Stomach (tissue), 4 donors: ENCODE measurements at regions not wholly inside any gene's neighbourhood (a gene's known extent, or its start where the extent isn't known, plus 50 kb on each side); places are given as distances from the start of the nearest gene placed in this dataset.

ENCODE experiments used
- CTCF ChIP-seq, 7 experiments: fragments of 450-650 bp in 4 of 7; fragments of 200-600 bp in 3 of 7; sonication (generic) in 3 of 7; IDR thresholded peaks; one replicate each; pipeline ENCODE4 v1.5.1; 2016 to 2019; ENCODE audit warnings: antibody characterized with exemption in 7 of 7, control low read depth in 2 of 7, mild to moderate bottlenecking in 1 of 7
- POLR2A ChIP-seq, 4 donors: fragments of 450-650 bp; IDR thresholded peaks; one replicate each; pipeline ENCODE4 v1.6.1; 2016; ENCODE audit warnings: antibody characterized with exemption in 4 of 4, control low read depth in 2 of 4, mild to moderate bottlenecking in 1 of 4, moderate library complexity in 1 of 4

GRCh38 chr3:135844386-135844785 is 121.1 kb upstream of the PPP2R3A start:
- no peak for TF ChIP-seq CTCF (IDR thresholded peaks at IDR 0.05)
- no peak for TF ChIP-seq POLR2A (IDR thresholded peaks at IDR 0.05)
